DOHH2 (cell line): ENCODE measurements at regions not wholly inside any gene's neighbourhood (a gene's known extent, or its start where the extent isn't known, plus 50 kb on each side); places are given as distances from the start of the nearest gene placed in this dataset.

Experiments
- H3F3A ChIP-seq: fragments of 200-600 bp; sonication (generic), shearing (Covaris generic); 2 replicates; pipeline ENCODE4 v1.6.0; 2016; ENCODE audit warnings: antibody characterized with exemption, mild to moderate bottlenecking; ENCODE audit not compliant: control insufficient read depth, insufficient read depth
- H3K27ac ChIP-seq: fragments of 200-600 bp; sonication (generic); 2 replicates; pipeline ENCODE4 v1.5.1; 2014; ENCODE audit warnings: low read depth, mild to moderate bottlenecking, low read length, moderate library complexity
- H3K27me3 ChIP-seq: fragments of 200-600 bp; sonication (generic); 2 replicates; pipeline ENCODE4 v1.6.1; 2014; ENCODE audit warnings: mild to moderate bottlenecking, low read length, mixed read lengths; ENCODE audit not compliant: control insufficient read depth
- H3K36me3 ChIP-seq: fragments of 200-600 bp; sonication (generic); 2 replicates; pipeline ENCODE4 v1.6.1; 2014; ENCODE audit warnings: mild to moderate bottlenecking, low read length, moderate library complexity, mixed read lengths; ENCODE audit not compliant: control insufficient read depth
- H3K4me1 ChIP-seq: fragments of 200-600 bp; sonication (generic); 2 replicates; pipeline ENCODE4 v1.6.1; 2014; ENCODE audit warnings: mild to moderate bottlenecking, low read length, mixed read lengths; ENCODE audit not compliant: control insufficient read depth
- H3K4me2 ChIP-seq: fragments of 200-600 bp; sonication (generic); 2 replicates; pipeline ENCODE4 v1.6.0; 2014; ENCODE audit warnings: mild to moderate bottlenecking, low read length, moderate library complexity
- H3K4me3 ChIP-seq: fragments of 200-600 bp; sonication (generic); 2 replicates; pipeline ENCODE4 v1.5.1; 2014; ENCODE audit warnings: mild to moderate bottlenecking, low read length, mixed read lengths
- H3K79me2 ChIP-seq: fragments of 200-600 bp; sonication (generic); 2 replicates; pipeline ENCODE4 v1.6.1; 2014; ENCODE audit warnings: mild to moderate bottlenecking, low read length, mixed read lengths; ENCODE audit not compliant: control insufficient read depth
- H3K9me2 ChIP-seq: fragments of 200-600 bp; sonication (generic); replicated peaks from 2 replicates; pipeline ENCODE4 v1.6.1; 2014; ENCODE audit warnings: mild to moderate bottlenecking, low read length, mixed read lengths; ENCODE audit not compliant: control insufficient read depth
- H3K9me3 ChIP-seq: fragments of 200-600 bp; sonication (generic); 2 replicates; pipeline ENCODE4 v1.6.1; 2014; ENCODE audit warnings: antibody characterized with exemption, low read length, mixed read lengths; ENCODE audit not compliant: control insufficient read depth, insufficient read depth
- H4K20me1 ChIP-seq: fragments of 200-600 bp; sonication (generic); 2 replicates; pipeline ENCODE4 v1.6.0; 2014; ENCODE audit warnings: low read depth, mild to moderate bottlenecking, antibody characterized with exemption, low read length, moderate library complexity; ENCODE audit not compliant: control insufficient read depth, insufficient read depth
- CTCF ChIP-seq: fragments of 200-600 bp; sonication (generic); IDR thresholded peaks from one replicate; pipeline ENCODE4 v1.5.1; 2014; ENCODE audit warnings: antibody characterized with exemption, mild to moderate bottlenecking, low read depth, low read length; ENCODE audit not compliant: poor library complexity, severe bottlenecking
- EZH2phosphoT487 ChIP-seq: fragments of 200-600 bp; sonication (generic); IDR thresholded peaks from 2 replicates; pipeline ENCODE4 v1.6.1; 2017; ENCODE audit warnings: borderline replicate concordance, mild to moderate bottlenecking, antibody characterized with exemption, low read length, moderate library complexity, mixed read lengths

GRCh38 chr11:111012491-111012890, 233.0 kb upstream of the POU2AF2 start:
- TF ChIP-seq CTCF (no peak), EZH2phosphoT487 (no peak)
- Histone ChIP-seq H3K4me2 (no peak overlapping the region), H3K9me3 (no peaks in the 10 kb centered on the region), H4K20me1 (no peaks in the 10 kb centered on the region), H3K4me3 (no peak overlapping the region), H3K27ac (no peak overlapping the region), H3K27me3 (no peaks in the 10 kb centered on the region), H3F3A (no peaks in the 10 kb centered on the region), H3K79me2 (no peaks in the 10 kb centered on the region), H3K9me2 (no peaks in the 10 kb centered on the region), H3K36me3 (no peaks in the 10 kb centered on the region), H3K4me1 (peaks cover 8% of the 10 kb centered on the region)

GRCh38 chr11:111011275-111011594, 234.3 kb upstream of the POU2AF2 start:
- Histone ChIP-seq H4K20me1 (no peaks in the 10 kb centered on the region), H3K4me3 (no peak overlapping the region), H3F3A (no peaks in the 10 kb centered on the region), H3K4me2 (no peak overlapping the region), H3K79me2 (no peaks in the 10 kb centered on the region), H3K36me3 (no peaks in the 10 kb centered on the region), H3K9me2 (no peaks in the 10 kb centered on the region), H3K27ac (no peak overlapping the region), H3K4me1 (peaks cover 17% of the 10 kb centered on the region), H3K9me3 (no peaks in the 10 kb centered on the region), H3K27me3 (no peaks in the 10 kb centered on the region)
- TF ChIP-seq EZH2phosphoT487: no peak
- TF ChIP-seq CTCF: no peak

GRCh38 chr11:111010391-111011274, 234.9 kb upstream of the POU2AF2 start:
- no peaks in the 10 kb centered on the region for H3K9me2 ChIP-seq
- no peaks in the 10 kb centered on the region for H3K27me3 ChIP-seq

More at GRCh38 chr11:111010391-111011274, 234.9 kb upstream of the POU2AF2 start:
- Histone ChIP-seq H3F3A (no peaks in the 10 kb centered on the region), H3K27ac (no peak overlapping the region), H3K4me3 (no peak overlapping the region), H4K20me1 (no peaks in the 10 kb centered on the region), H3K4me2 (no peak overlapping the region), H3K9me3 (no peaks in the 10 kb centered on the region), H3K36me3 (no peaks in the 10 kb centered on the region), H3K79me2 (no peaks in the 10 kb centered on the region), H3K4me1 (peaks cover 23% of the 10 kb centered on the region)
- TF ChIP-seq CTCF (no peak), EZH2phosphoT487 (no peak)
